ENCODE measurements at regions not wholly inside any gene's neighbourhood (a gene's known extent, or its start where the extent isn't known, plus 50 kb on each side); places are given as distances from the start of the nearest gene placed in this dataset.

GRCh38 chr1:170262276-170262939, 116.6 kb downstream of the NTMT2 start:
- H3K27ac ChIP-seq (ENCODE audit: extremely low read depth, low read depth, low read length): no peak overlapping the region
- no peaks in the 10 kb centered on the region for H3K27me3 ChIP-seq (ENCODE audit: control insufficient read depth in 2 of 2, insufficient read depth in 2 of 2, low read length in 2 of 2)
- BruUV-seq (replicated peaks): no TSS peak
- no peak for DNase-seq (ENCODE audit: extremely low read depth in 1 of 4, low spot score in 3 of 4)
- TF ChIP-seq TCF7 (IDR thresholded peaks at IDR 0.05; ENCODE audit: borderline replicate concordance): no peak
- TF ChIP-seq FOXP4 (CRISPR knock-in tag; IDR thresholded peaks at IDR 0.05; ENCODE audit: borderline replicate concordance): no peak
- 0% methylated on average over 2 of the region's 2 CpGs for WGBS (ENCODE audit: insufficient coverage, low coverage, missing lambda C conversion rate)
- FAIRE-seq: no peak
- ATAC-seq: no peak
- no peak overlapping the region for H2AFZ ChIP-seq (ENCODE audit: low read depth, low read length)
- intact Hi-C loops (cut with micrococcal nuclease): no loop called here
- H3K36me3 ChIP-seq (ENCODE audit: control insufficient read depth, insufficient read depth, low read length): no peaks in the 10 kb centered on the region
- no peak overlapping the region for H3K9ac ChIP-seq (ENCODE audit: insufficient read depth in 1 of 2, low read depth in 2 of 2, low read length in 2 of 2)
- no peak overlapping the region for H3K4me2 ChIP-seq (ENCODE audit: insufficient read depth, low read length)
- no peaks in the 10 kb centered on the region; the same call in 1 of the 2 replicates for H3K9me3 ChIP-seq (replicated peaks; ENCODE audit: control insufficient read depth, insufficient read depth, low read depth, low read length)
- ChIA-PET POLR2A (no interaction called here), CTCF (ENCODE audit: low intra/inter-chr PET ratio) (no interaction called here)
- H4K20me1 ChIP-seq (replicated peaks; ENCODE audit: control insufficient read depth, insufficient read depth, low read length): no peaks in the 10 kb centered on the region
- H3K79me2 ChIP-seq (ENCODE audit: control insufficient read depth, insufficient read depth, low read length): no peaks in the 10 kb centered on the region
- no peak overlapping the region for H3K4me3 ChIP-seq
- in situ Hi-C loops (cut with MboI): no loop called here
- H3K9me1 ChIP-seq (ENCODE audit: control insufficient read depth, insufficient read depth, low read length): no peaks in the 10 kb centered on the region
- no peaks in the 10 kb centered on the region for H3K4me1 ChIP-seq (replicated peaks in 1 of 2; ENCODE audit: control insufficient read depth in 2 of 2, insufficient read depth in 2 of 2, low read length in 2 of 2)

GRCh38 chr1:170265234-170265633, 119.5 kb downstream of the NTMT2 start:
- Histone ChIP-seq H3K27me3 (ENCODE audit: control insufficient read depth in 2 of 2, insufficient read depth in 2 of 2, low read length in 2 of 2) (no peaks in the 10 kb centered on the region), H3K9ac (ENCODE audit: insufficient read depth in 1 of 2, low read depth in 2 of 2, low read length in 2 of 2) (no peak overlapping the region), H3K79me2 (ENCODE audit: control insufficient read depth, insufficient read depth, low read length) (no peaks in the 10 kb centered on the region), H3K27ac (ENCODE audit: extremely low read depth, low read depth, low read length) (no peak overlapping the region), H4K20me1 (replicated peaks; ENCODE audit: control insufficient read depth, insufficient read depth, low read length) (no peaks in the 10 kb centered on the region), H3K4me1 (replicated peaks in 1 of 2; ENCODE audit: control insufficient read depth in 2 of 2, insufficient read depth in 2 of 2, low read length in 2 of 2) (no peaks in the 10 kb centered on the region), H3K4me3 (no peak overlapping the region), H3K9me1 (ENCODE audit: control insufficient read depth, insufficient read depth, low read length) (no peaks in the 10 kb centered on the region), H3K36me3 (ENCODE audit: control insufficient read depth, insufficient read depth, low read length) (no peaks in the 10 kb centered on the region), H3K4me2 (ENCODE audit: insufficient read depth, low read length) (no peak overlapping the region), H3K9me3 (replicated peaks; ENCODE audit: control insufficient read depth, insufficient read depth, low read depth, low read length) (no peaks in the 10 kb centered on the region; the same call in 1 of the 2 replicates), H2AFZ (ENCODE audit: low read depth, low read length) (no peak overlapping the region)
- no TSS peak for BruUV-seq (replicated peaks)
- in situ Hi-C loops (cut with MboI): no loop called here
- no peak for FAIRE-seq
- no peak for TF ChIP-seq SMAD3 (CRISPR knock-in tag; conservative IDR thresholded peaks at IDR 0.05)
- no peak for TF ChIP-seq SMARCC2 (IDR thresholded peaks at IDR 0.05; ENCODE audit: low read depth)
- no peak for TF ChIP-seq GTF2B (IDR thresholded peaks at IDR 0.05; ENCODE audit: extremely low read depth, insufficient read length)
- TF ChIP-seq TRIM24 (IDR thresholded peaks at IDR 0.05): no peak
- ChIA-PET CTCF (ENCODE audit: low intra/inter-chr PET ratio) (no interaction called here), POLR2A (no interaction called here)
- intact Hi-C loops (cut with micrococcal nuclease): no loop called here
- no peak for ATAC-seq
- 0% methylated on average over 1 of the region's 1 CpG for WGBS (ENCODE audit: insufficient coverage, low coverage, missing lambda C conversion rate)
- no peak for DNase-seq (ENCODE audit: extremely low read depth in 1 of 4, low spot score in 3 of 4)
